ENCODE measurements at regions not wholly inside any gene's neighbourhood (a gene's known extent, or its start where the extent isn't known, plus 50 kb on each side); places are given as distances from the start of the nearest gene placed in this dataset.
"Not testable (repeated sequence)": the region's sequence is repeated elsewhere in the genome, so short reads cannot be mapped to it uniquely, and the experiment has no call there.

GRCh38 chr18:71036783-71037182 is 747.9 kb downstream of the SOCS6 start:
- H3K27me3 ChIP-seq (replicated peaks), result no peaks in the 10 kb centered on the region
- H3K4me3 ChIP-seq, result no peak overlapping the region
- peak overlapping the region; percentile 67 for H3K27ac ChIP-seq
- no peaks in the 10 kb centered on the region for H3K9me3 ChIP-seq (replicated peaks)
- H3K4me1 ChIP-seq (replicated peaks), result peaks cover 7% of the 10 kb centered on the region
- no peaks in the 10 kb centered on the region for H3K36me3 ChIP-seq
- peak in 1 of 2 experiments; percentile 4 for DNase-seq (ENCODE audit: low read depth in 1 of 2, low spot score in 2 of 2)

GRCh38 chr18:71031296-71032191 is 742.7 kb downstream of the SOCS6 start:
- H3K36me3 ChIP-seq; H3K27me3 ChIP-seq (replicated peaks); H3K27ac ChIP-seq; H3K9me3 ChIP-seq (replicated peaks); H3K4me1 ChIP-seq (replicated peaks); H3K4me3 ChIP-seq; DNase-seq (ENCODE audit: low read depth in 1 of 2, low spot score in 2 of 2): not testable (repeated sequence)

- H3K36me3 ChIP-seq; H3K27ac ChIP-seq; DNase-seq (ENCODE audit: low read depth in 1 of 2, low spot score in 2 of 2); H3K27me3 ChIP-seq (replicated peaks); H3K4me3 ChIP-seq; H3K9me3 ChIP-seq (replicated peaks); H3K4me1 ChIP-seq (replicated peaks): not testable (repeated sequence)
Measured at GRCh38 chr18:71030085-71030484, 741.2 kb downstream of the SOCS6 start.

- Histone ChIP-seq H3K4me1 (replicated peaks) (no peaks in the 10 kb centered on the region), H3K9me3 (replicated peaks) (no peaks in the 10 kb centered on the region; the same call in 1 of the 2 replicates), H3K27me3 (replicated peaks) (no peaks in the 10 kb centered on the region), H3K27ac (no peak overlapping the region), H3K4me3 (no peak overlapping the region), H3K36me3 (no peaks in the 10 kb centered on the region)
- no peak for DNase-seq (ENCODE audit: low read depth in 1 of 2, low spot score in 2 of 2)
Measured at GRCh38 chr18:71028285-71028762, 739.5 kb downstream of the SOCS6 start.

GRCh38 chr18:71027531-71027930 is 738.7 kb downstream of the SOCS6 start:
- DNase-seq (ENCODE audit: low read depth in 1 of 2, low spot score in 2 of 2), result no peak
- no peak overlapping the region for H3K27ac ChIP-seq
- no peak overlapping the region for H3K4me3 ChIP-seq

GRCh38 chr18:71025505-71026225 is 736.8 kb downstream of the SOCS6 start:
- Histone ChIP-seq H3K4me1 (replicated peaks) (no peaks in the 10 kb centered on the region), H3K4me3 (no peak overlapping the region), H3K36me3 (no peaks in the 10 kb centered on the region), H3K27me3 (replicated peaks) (no peaks in the 10 kb centered on the region), H3K27ac (no peak overlapping the region), H3K9me3 (replicated peaks) (no peaks in the 10 kb centered on the region; the same call in 1 of the 2 replicates)
- DNase-seq (ENCODE audit: low read depth in 1 of 2, low spot score in 2 of 2), result no peak

More at GRCh38 chr18:71027531-71027930, 738.7 kb downstream of the SOCS6 start:
- Histone ChIP-seq H3K4me1 (replicated peaks) (no peaks in the 10 kb centered on the region), H3K27me3 (replicated peaks) (no peaks in the 10 kb centered on the region), H3K36me3 (no peaks in the 10 kb centered on the region), H3K9me3 (replicated peaks) (no peaks in the 10 kb centered on the region; the same call in 1 of the 2 replicates)

- no peak for DNase-seq (ENCODE audit: low read depth in 1 of 2, low spot score in 2 of 2)
- Histone ChIP-seq H3K27me3 (replicated peaks) (no peaks in the 10 kb centered on the region), H3K9me3 (replicated peaks) (no peaks in the 10 kb centered on the region), H3K4me1 (replicated peaks) (no peaks in the 10 kb centered on the region), H3K4me3 (no peak overlapping the region), H3K27ac (no peak overlapping the region), H3K36me3 (no peaks in the 10 kb centered on the region)
Measured at GRCh38 chr18:71022389-71022788, 733.5 kb downstream of the SOCS6 start.

- no peak overlapping the region for H3K4me3 ChIP-seq
- H3K27ac ChIP-seq, result no peak overlapping the region
- H3K9me3 ChIP-seq (replicated peaks), result no peaks in the 10 kb centered on the region
- H3K4me1 ChIP-seq (replicated peaks), result no peaks in the 10 kb centered on the region
- H3K36me3 ChIP-seq, result no peaks in the 10 kb centered on the region
- H3K27me3 ChIP-seq (replicated peaks), result no peaks in the 10 kb centered on the region
- no peak for DNase-seq (ENCODE audit: low read depth in 1 of 2, low spot score in 2 of 2)
Measured at GRCh38 chr18:71021030-71021362, 732.2 kb downstream of the SOCS6 start.

GRCh38 chr18:71020342-71021029 is 731.6 kb downstream of the SOCS6 start:
- H3K27ac ChIP-seq, result no peak overlapping the region
- no peaks in the 10 kb centered on the region for H3K9me3 ChIP-seq (replicated peaks)
- no peak overlapping the region for H3K4me3 ChIP-seq
- no peak for DNase-seq (ENCODE audit: low read depth in 1 of 2, low spot score in 2 of 2)
- no peaks in the 10 kb centered on the region for H3K36me3 ChIP-seq
- H3K27me3 ChIP-seq (replicated peaks), result no peaks in the 10 kb centered on the region
- H3K4me1 ChIP-seq (replicated peaks), result no peaks in the 10 kb centered on the region

GRCh38 chr18:71018816-71019215 is 730.0 kb downstream of the SOCS6 start:
- no peaks in the 10 kb centered on the region for H3K9me3 ChIP-seq (replicated peaks)
- no peaks in the 10 kb centered on the region for H3K27me3 ChIP-seq (replicated peaks)
- no peaks in the 10 kb centered on the region for H3K36me3 ChIP-seq
- no peaks in the 10 kb centered on the region for H3K4me1 ChIP-seq (replicated peaks)
- no peak for DNase-seq (ENCODE audit: low read depth in 1 of 2, low spot score in 2 of 2)
- H3K27ac ChIP-seq, result no peak overlapping the region
- no peak overlapping the region for H3K4me3 ChIP-seq

- no peaks in the 10 kb centered on the region for H3K36me3 ChIP-seq
- H3K9me3 ChIP-seq (replicated peaks), result no peaks in the 10 kb centered on the region
- no peak overlapping the region for H3K27ac ChIP-seq
- H3K27me3 ChIP-seq (replicated peaks), result no peaks in the 10 kb centered on the region
- H3K4me3 ChIP-seq, result no peak overlapping the region
- no peaks in the 10 kb centered on the region for H3K4me1 ChIP-seq (replicated peaks)
- no peak for DNase-seq (ENCODE audit: low read depth in 1 of 2, low spot score in 2 of 2)
Measured at GRCh38 chr18:71012789-71013188, 723.9 kb downstream of the SOCS6 start.

- Histone ChIP-seq H3K4me3 (no peak overlapping the region), H3K27ac (no peak overlapping the region), H3K4me1 (replicated peaks) (no peaks in the 10 kb centered on the region), H3K36me3 (no peaks in the 10 kb centered on the region), H3K9me3 (replicated peaks) (no peaks in the 10 kb centered on the region), H3K27me3 (replicated peaks) (no peaks in the 10 kb centered on the region)
- DNase-seq (ENCODE audit: low read depth in 1 of 2, low spot score in 2 of 2), result no peak
Measured at GRCh38 chr18:71011389-71011788, 722.5 kb downstream of the SOCS6 start.

- DNase-seq (ENCODE audit: low read depth in 1 of 2, low spot score in 2 of 2), result no peak
- H3K36me3 ChIP-seq, result no peaks in the 10 kb centered on the region
- no peaks in the 10 kb centered on the region for H3K4me1 ChIP-seq (replicated peaks)
- H3K27me3 ChIP-seq (replicated peaks), result no peaks in the 10 kb centered on the region
- H3K9me3 ChIP-seq (replicated peaks), result no peaks in the 10 kb centered on the region
- no peak overlapping the region for H3K27ac ChIP-seq
- H3K4me3 ChIP-seq, result no peak overlapping the region
Measured at GRCh38 chr18:71008257-71008656, 719.4 kb downstream of the SOCS6 start.

GRCh38 chr18:71001597-71001996 is 712.8 kb downstream of the SOCS6 start:
- Histone ChIP-seq H3K27ac (no peak overlapping the region), H3K4me3 (no peak overlapping the region), H3K9me3 (replicated peaks) (no peaks in the 10 kb centered on the region), H3K4me1 (replicated peaks) (no peaks in the 10 kb centered on the region), H3K27me3 (replicated peaks) (no peaks in the 10 kb centered on the region), H3K36me3 (no peaks in the 10 kb centered on the region)
- DNase-seq (ENCODE audit: low read depth in 1 of 2, low spot score in 2 of 2), result no peak
